OCI-LY1 (cell line): ENCODE measurements at regions not wholly inside any gene's neighbourhood (a gene's known extent, or its start where the extent isn't known, plus 50 kb on each side); places are given as distances from the start of the nearest gene placed in this dataset.

Source experiments
- H2AFZ ChIP-seq: fragments of 200-600 bp; sonication (generic), shearing (Covaris generic); 2 replicates; pipeline ENCODE4 v1.6.0; 2014; ENCODE audit warnings: antibody characterized with exemption, mild to moderate bottlenecking, low read length
- H3F3A ChIP-seq: fragments of 200-600 bp; sonication (generic), shearing (Covaris generic); 2 replicates; pipeline ENCODE4 v1.6.0; 2014; ENCODE audit warnings: mild to moderate bottlenecking, antibody characterized with exemption, low read length, moderate library complexity; ENCODE audit not compliant: insufficient read depth
- H3K27ac ChIP-seq: fragments of 200-600 bp; sonication (generic); 2 replicates; pipeline ENCODE4 v1.5.1; 2014; ENCODE audit warnings: low read length, mixed run types, mild to moderate bottlenecking, low read depth; ENCODE audit not compliant: poor library complexity, severe bottlenecking
- H3K27me3 ChIP-seq: fragments of 200-600 bp; sonication (generic); 2 replicates; pipeline ENCODE4 v1.6.0; 2014; ENCODE audit warnings: antibody characterized with exemption, mild to moderate bottlenecking, low read length, moderate library complexity; ENCODE audit not compliant: insufficient read depth
- H3K36me3 ChIP-seq: fragments of 200-600 bp; sonication (generic); 2 replicates; pipeline ENCODE4 v1.6.1; 2014; ENCODE audit warnings: mild to moderate bottlenecking, antibody characterized with exemption, low read length, moderate library complexity, mixed read lengths; ENCODE audit not compliant: insufficient read depth
- H3K4me1 ChIP-seq: fragments of 200-600 bp; sonication (generic); 2 replicates; pipeline ENCODE4 v1.5.1; 2014; ENCODE audit warnings: mild to moderate bottlenecking, low read length, moderate library complexity; ENCODE audit not compliant: insufficient read depth, severe bottlenecking
- H3K4me2 ChIP-seq: fragments of 200-600 bp; sonication (generic), shearing (Covaris generic); 2 replicates; pipeline ENCODE4 v1.6.1; 2014; ENCODE audit warnings: low read length
- H3K4me3 ChIP-seq: fragments of 200-600 bp; sonication (generic); 2 replicates; pipeline ENCODE4 v1.5.1; 2014; ENCODE audit warnings: low read length, low read depth, mild to moderate bottlenecking, mixed read lengths; ENCODE audit not compliant: poor library complexity, severe bottlenecking
- H3K79me2 ChIP-seq: fragments of 200-600 bp; shearing (Covaris generic); 2 replicates; pipeline ENCODE4 v1.6.1; 2016; ENCODE audit warnings: mixed run types, low read length, mixed read lengths; ENCODE audit not compliant: insufficient read depth
- H3K9ac ChIP-seq: fragments of 200-600 bp; sonication (generic), shearing (Covaris generic); 2 replicates; pipeline ENCODE4 v1.6.1; 2014; ENCODE audit warnings: mild to moderate bottlenecking, low read length, mixed read lengths
- H3K9me2 ChIP-seq: fragments of 200-600 bp; sonication (generic), shearing (Covaris generic); 2 replicates; pipeline ENCODE4 v1.6.1; 2014; ENCODE audit warnings: low read depth, mild to moderate bottlenecking, low read length, mixed read lengths
- H3K9me3 ChIP-seq: fragments of 200-600 bp; shearing (Covaris generic); 2 replicates; pipeline ENCODE4 v1.6.1; 2014; ENCODE audit warnings: low read length, mixed read lengths
- H4K20me1 ChIP-seq: fragments of 200-600 bp; sonication (generic), shearing (Covaris generic); 2 replicates; pipeline ENCODE4 v1.6.0; 2016; ENCODE audit warnings: mild to moderate bottlenecking, low read length; ENCODE audit not compliant: insufficient read depth
- CTCF ChIP-seq: fragments of 200-600 bp; sonication (generic), shearing (Covaris generic); IDR thresholded peaks from 2 replicates; pipeline ENCODE4 v1.5.1; 2017; ENCODE audit warnings: mild to moderate bottlenecking, antibody characterized with exemption, low read length, moderate library complexity, mixed read lengths
- EZH2 ChIP-seq: fragments of 200-600 bp; sonication (generic), shearing (Covaris generic); IDR thresholded peaks from 2 replicates; pipeline ENCODE4 v1.8.0; 2017; ENCODE audit warnings: borderline replicate concordance, mixed run types, mild to moderate bottlenecking, antibody characterized with exemption, low read length, moderate library complexity, mixed read lengths

GRCh38 chr4:159639671-159640323 lies 536.9 kb downstream of the RAPGEF2 start:
- no peaks in the 10 kb centered on the region for H3K9me2 ChIP-seq
- no peak overlapping the region for H2AFZ ChIP-seq
- H3K4me2 ChIP-seq, result no peak overlapping the region
- no peaks in the 10 kb centered on the region for H3K9me3 ChIP-seq
- no peak overlapping the region for H3K9ac ChIP-seq
- H4K20me1 ChIP-seq, result no peaks in the 10 kb centered on the region
- no peak overlapping the region for H3K4me3 ChIP-seq
- no peaks in the 10 kb centered on the region for H3K36me3 ChIP-seq
- H3K27me3 ChIP-seq, result no peaks in the 10 kb centered on the region
- no peaks in the 10 kb centered on the region for H3F3A ChIP-seq
- TF ChIP-seq CTCF, result no peak
- no peak for TF ChIP-seq EZH2
- no peaks in the 10 kb centered on the region for H3K79me2 ChIP-seq
- no peak overlapping the region for H3K27ac ChIP-seq
- H3K4me1 ChIP-seq, result no peaks in the 10 kb centered on the region

- Histone ChIP-seq H3K36me3 (no peaks in the 10 kb centered on the region), H3K9me2 (no peaks in the 10 kb centered on the region), H3K27me3 (no peaks in the 10 kb centered on the region), H3K4me2 (no peak overlapping the region), H3K27ac (no peak overlapping the region), H3K9ac (no peak overlapping the region), H3K4me3 (no peak overlapping the region), H2AFZ (no peak overlapping the region), H3K9me3 (no peaks in the 10 kb centered on the region), H3K4me1 (no peaks in the 10 kb centered on the region), H3F3A (no peaks in the 10 kb centered on the region), H3K79me2 (no peaks in the 10 kb centered on the region), H4K20me1 (no peaks in the 10 kb centered on the region)
- TF ChIP-seq EZH2 (no peak), CTCF (no peak)
Measured at GRCh38 chr4:159649237-159649636, 546.4 kb downstream of the RAPGEF2 start.

- Histone ChIP-seq H3K4me1 (no peaks in the 10 kb centered on the region), H3K36me3 (no peaks in the 10 kb centered on the region), H3K4me2 (no peak overlapping the region), H3K9me3 (no peaks in the 10 kb centered on the region), H3K4me3 (no peak overlapping the region), H3F3A (no peaks in the 10 kb centered on the region), H4K20me1 (no peaks in the 10 kb centered on the region), H3K9me2 (no peaks in the 10 kb centered on the region), H3K79me2 (no peaks in the 10 kb centered on the region), H2AFZ (no peak overlapping the region), H3K27ac (no peak overlapping the region), H3K9ac (no peak overlapping the region), H3K27me3 (no peaks in the 10 kb centered on the region)
- TF ChIP-seq CTCF (no peak), EZH2 (no peak)
Measured at GRCh38 chr4:159652871-159653270, 550.0 kb downstream of the RAPGEF2 start.
